ENCODE measurements at regions not wholly inside any gene's neighbourhood (a gene's known extent, or its start where the extent isn't known, plus 50 kb on each side); places are given as distances from the start of the nearest gene placed in this dataset.

- FAIRE-seq: no peak
Measured at GRCh38 chr2:217220228-217221013, 360.6 kb upstream of the TNP1 start.

GRCh38 chr2:217219164-217219520, 359.3 kb upstream of the TNP1 start:
- no peak for FAIRE-seq
- TF ChIP-seq CTCF (IDR thresholded peaks at IDR 0.05; ENCODE audit: insufficient read depth, missing control alignments): no peak
- DNase-seq (ENCODE audit: insufficient read length, low spot score): no peak

More at GRCh38 chr2:217220228-217221013, 360.6 kb upstream of the TNP1 start:
- TF ChIP-seq CTCF (IDR thresholded peaks at IDR 0.05; ENCODE audit: insufficient read depth, missing control alignments): no peak
- DNase-seq (ENCODE audit: insufficient read length, low spot score): no peak

GRCh38 chr2:217218269-217219163, 358.7 kb upstream of the TNP1 start:
- DNase-seq (ENCODE audit: insufficient read length, low spot score): no peak
- no peak for FAIRE-seq
- no peak for TF ChIP-seq CTCF (IDR thresholded peaks at IDR 0.05; ENCODE audit: insufficient read depth, missing control alignments)

GRCh38 chr2:217216982-217217381, 357.1 kb upstream of the TNP1 start:
- DNase-seq (ENCODE audit: insufficient read length, low spot score) (no peak), FAIRE-seq (no peak)
- no peak for TF ChIP-seq CTCF (IDR thresholded peaks at IDR 0.05; ENCODE audit: insufficient read depth, missing control alignments)

GRCh38 chr2:217216316-217216715, 356.5 kb upstream of the TNP1 start:
- DNase-seq (ENCODE audit: insufficient read length, low spot score) (no peak), FAIRE-seq (no peak)
- TF ChIP-seq CTCF (IDR thresholded peaks at IDR 0.05; ENCODE audit: insufficient read depth, missing control alignments): no peak

GRCh38 chr2:217215877-217216276, 356.0 kb upstream of the TNP1 start:
- DNase-seq (ENCODE audit: insufficient read length, low spot score): no peak
- no peak for TF ChIP-seq CTCF (IDR thresholded peaks at IDR 0.05; ENCODE audit: insufficient read depth, missing control alignments)
- FAIRE-seq: no peak
